IPS DF 19.7 (cell line): ENCODE measurements at regions not wholly inside any gene's neighbourhood (a gene's known extent, or its start where the extent isn't known, plus 50 kb on each side); places are given as distances from the start of the nearest gene placed in this dataset.
"Not testable (repeated sequence)": the region's sequence is repeated elsewhere in the genome, so short reads cannot be mapped to it uniquely, and the experiment has no call there.

Source experiments
- DNase-seq: peaks from one replicate; pipeline ENCODE4 v3.0.0-alpha.2; 2013; ENCODE audit warnings: low read depth, low spot score

DNA sequence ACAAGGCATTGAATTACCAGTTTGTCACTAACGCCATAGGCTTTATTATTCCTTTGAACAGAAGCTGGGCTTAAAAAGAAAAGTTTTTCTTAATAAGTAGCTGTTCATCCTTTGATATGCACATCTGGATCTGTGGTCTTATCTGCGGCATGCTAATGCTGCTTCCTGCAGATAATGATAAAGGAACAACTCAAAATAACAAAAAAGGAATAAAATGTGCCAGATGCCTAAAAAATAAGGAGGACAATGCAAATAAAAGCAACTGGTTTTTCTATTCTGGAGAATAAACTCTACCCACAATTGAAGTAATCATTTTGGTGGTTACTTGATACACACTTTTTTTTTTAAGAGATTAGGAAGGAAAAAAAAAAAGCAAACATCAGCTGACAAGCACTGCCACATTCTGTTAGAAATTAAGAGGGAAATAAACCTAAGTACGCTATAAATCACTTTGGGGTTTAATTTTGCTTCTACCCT is 156.8 kb upstream of the SALL4 start:
- no peak for DNase-seq

DNA sequence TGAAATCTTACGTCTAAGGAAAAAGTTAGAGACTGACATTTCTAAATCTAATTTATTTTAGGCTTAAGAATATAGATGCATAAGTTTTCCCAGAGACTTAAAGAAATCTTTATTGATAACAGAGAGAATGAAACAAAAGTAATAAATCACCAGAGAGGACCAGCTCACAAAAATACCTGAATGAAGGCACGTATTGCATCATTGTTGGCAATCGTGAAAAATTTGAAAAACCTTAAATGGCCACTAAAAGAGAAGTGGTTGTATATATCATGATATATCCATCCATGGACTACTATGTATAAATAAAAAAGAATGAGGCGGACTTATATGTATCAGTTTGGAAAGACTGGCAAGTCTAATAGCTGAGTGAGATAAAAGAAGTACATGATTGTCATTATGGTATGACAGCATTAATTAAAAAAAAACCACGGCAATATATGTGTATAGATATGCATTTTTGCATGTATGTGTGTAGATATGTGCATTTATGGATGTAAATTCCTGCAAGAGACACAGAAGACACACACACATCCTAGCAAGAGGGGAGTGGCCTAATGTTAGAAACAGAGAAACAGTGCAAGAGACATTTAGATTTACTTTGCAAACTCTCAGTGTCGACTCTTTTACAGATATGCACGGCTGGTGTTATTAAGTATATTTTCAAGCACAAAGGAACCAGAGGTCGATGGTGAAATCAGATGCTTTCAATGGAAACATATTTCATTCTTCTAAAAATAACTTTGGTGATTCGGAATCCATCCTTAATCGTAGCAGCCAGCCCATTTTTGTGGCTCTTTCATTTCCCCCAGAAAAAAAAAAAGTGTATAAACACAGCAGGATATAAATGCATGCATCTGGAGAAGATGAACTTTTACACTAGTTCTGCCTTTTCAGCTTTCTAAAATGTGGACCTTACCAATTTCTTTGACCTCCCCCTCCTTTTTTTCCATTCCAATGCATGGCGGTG is 156.1 kb upstream of the SALL4 start:
- DNase-seq: no peak

DNA sequence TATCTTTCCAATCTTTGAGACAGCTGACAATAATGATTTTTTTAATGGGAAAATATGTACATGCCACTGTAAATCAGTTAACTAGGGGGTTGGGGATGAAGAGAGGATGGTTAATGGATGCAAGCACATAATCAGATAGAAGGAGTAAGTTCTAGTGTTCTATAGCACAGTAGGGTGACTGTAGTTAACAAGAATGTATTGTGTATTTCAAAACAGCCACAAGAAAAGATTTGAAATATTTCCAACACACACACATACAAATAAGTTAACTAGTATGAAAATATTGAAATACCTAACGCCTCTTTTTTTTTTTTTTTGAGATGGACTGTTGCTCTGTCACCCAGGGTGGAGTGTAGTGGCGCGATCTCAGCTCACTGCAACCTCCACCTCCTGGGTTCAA is 153.4 kb upstream of the SALL4 start:
- DNase-seq: no peak

DNA sequence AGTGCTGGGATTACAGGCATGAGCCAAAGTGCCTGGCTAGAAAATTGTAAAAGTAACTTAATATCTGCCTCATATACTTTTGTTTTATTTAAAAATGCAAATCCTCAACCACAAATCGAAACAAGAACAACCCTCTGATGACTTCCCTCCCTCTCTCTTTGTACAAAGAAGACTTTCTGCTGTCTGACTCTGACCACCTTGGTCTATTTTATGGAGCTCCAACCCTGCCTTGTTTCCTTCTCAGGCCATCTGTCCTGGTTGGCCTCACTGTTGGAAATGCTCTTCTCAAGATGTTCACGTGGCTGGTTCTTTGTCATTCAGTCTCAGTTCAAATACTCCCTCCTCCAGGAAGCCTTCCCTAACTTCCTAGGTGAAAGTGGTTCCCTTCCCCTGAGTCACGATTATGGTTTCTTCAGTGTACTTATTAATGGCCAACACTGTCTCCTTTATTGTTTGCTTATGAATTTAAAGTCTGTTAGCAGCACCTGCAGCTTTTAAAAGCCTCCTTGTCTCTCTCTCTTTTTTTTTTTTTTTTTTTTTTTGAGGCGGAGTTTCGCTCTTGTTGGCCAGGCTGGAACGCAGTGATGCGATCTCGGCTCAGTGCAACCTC is 151.5 kb upstream of the SALL4 start:
- no peak for DNase-seq

DNA sequence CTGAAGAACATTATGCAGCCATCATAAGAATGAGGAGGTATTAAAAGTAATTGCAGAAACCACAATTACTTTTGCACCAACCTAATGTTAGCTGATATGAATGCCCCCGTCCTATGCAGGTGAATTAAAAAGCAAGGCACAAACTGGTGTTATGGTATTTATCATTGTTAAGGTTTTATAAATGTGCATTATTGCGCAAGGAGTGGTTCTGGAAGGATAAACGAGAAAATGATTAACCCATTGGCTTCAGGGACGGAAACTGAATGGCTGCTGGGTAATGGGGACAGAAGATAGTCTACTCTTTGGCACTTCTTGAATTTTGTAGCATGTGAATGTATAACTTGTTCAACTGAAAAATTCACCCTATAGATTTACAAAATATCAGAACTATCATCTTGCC is 148.6 kb upstream of the SALL4 start:
- DNase-seq: no peak

DNA sequence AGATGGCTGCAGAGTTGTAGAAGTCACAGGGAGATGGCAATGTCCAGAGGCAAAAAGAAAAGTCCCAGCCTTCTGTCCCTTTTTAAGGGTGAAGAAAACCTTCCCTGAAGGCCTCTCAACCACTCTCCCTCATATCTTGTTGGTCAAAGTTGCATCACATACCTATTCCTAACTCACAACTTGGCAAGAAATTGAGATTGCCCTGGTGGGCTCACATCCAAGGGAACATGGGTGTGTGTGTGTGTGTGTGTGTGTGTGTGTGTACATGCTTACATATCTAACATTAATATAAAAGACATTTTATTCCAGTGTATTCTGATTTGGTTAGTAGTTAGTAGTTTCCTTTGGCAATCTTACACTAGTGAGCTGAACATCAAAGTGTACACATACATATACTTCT is 144.3 kb upstream of the SALL4 start:
- DNase-seq: no peak

DNA sequence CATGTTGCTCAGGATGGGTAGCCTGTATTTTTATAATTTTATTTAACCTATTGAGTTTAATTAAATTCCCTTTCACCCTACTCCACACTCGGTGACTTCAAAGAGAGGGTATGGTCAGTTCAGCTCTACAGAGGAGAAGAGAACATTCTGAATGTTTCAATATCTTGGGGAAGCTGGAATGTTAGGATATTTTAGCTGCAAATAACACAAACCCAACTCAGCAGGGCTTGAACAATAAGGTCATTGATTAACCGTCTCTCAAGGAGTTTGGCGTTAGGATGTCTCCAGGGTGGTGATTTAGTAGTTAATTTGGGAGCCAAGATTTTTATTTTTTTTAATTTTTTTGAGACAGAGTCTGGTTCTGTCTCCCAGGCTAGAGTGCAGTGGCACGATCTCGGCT is 143.6 kb upstream of the SALL4 start:
- DNase-seq: no peak

DNA sequence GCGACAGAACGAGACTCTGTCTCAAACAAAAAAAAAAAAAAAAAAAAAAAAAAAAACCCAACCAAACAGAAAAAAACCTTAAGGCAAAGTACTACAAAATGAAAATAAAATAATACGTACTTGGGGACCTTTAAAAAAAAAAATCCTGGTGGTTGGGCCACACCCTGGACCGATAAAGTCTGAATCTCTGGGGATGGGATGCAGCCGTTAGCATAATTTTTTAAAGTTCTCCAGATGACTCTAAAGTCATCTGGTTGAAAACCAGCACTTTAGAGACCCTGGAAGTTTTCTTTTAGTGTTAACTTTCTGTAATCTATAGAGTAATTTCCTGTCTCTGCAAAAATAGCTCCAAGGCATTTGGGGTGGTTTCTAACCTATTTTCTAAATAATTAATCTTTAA is 142.9 kb upstream of the SALL4 start:
- no peak for DNase-seq

DNA sequence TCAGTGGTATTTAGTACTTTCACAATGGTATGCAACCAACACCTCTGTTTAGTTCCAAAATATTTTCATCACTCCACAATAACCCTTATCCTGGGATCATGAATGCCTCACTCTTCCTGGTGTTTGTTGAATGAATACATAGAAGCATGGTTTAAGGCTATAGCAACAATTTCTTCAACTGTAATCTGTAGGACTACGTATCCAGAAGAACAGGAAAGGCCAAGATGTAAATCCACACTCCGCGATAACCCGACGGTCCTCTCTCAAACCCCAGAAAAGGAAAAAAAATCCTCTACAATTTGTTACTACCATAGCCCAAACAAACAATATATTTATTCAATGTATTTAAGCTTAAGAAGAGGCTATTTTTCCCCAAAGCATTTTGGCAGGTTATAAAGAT is 141.4 kb upstream of the SALL4 start:
- DNase-seq: no peak

DNA sequence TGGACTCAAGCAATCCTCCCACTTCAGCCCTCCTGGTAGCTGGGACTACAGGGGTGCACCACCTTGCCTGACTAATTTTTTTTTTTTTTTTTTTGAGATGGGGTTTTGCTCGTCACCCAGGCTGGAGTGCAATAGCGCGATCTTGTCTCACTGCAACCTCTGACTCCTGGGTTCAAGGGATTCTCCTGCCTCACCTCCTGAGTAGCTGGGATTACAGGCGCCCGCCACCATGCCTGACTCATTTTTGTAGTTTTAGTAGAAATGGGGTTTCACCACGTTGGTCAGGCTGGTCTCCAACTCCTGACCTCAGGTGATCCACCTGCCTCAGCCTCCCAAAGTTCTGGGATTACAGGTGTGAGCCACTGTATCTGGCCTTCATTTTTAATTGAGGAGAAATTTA is 141.0 kb upstream of the SALL4 start:
- DNase-seq: not testable (repeated sequence)

DNA sequence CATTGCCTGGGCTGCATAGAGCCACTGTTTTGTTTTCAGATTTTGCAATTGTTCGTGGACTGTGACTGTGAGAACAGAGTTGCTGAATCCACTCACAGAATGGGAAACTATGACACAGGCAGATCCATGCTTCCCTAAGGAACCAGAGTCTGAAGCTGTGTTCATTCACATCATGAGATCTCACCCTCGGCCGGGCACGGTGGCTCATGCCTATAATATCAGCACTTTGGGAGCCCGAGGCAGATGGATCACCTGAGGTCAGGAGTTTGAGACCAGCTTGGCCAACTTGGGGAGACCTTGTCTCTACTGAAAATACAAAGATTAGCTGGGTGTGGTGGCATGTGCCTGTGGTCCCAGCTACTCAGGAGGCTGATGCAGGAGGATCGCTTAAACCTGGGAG is 139.2 kb upstream of the SALL4 start:
- DNase-seq: no peak

DNA sequence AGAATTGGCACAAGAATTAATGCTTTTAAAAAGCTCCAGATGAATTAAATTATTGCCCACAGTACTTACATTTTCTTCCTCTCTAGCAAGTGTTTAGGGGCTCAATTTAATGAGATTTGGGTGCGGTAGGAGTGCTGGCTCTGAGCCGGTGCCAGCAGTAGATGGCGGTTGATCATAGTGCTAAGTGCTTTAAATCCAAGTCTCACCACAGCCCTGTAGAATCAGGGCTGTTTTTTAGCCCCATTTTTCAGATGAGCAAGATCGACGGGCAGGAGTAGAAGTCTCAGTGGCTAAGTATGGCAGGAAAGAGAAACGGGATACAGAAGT is 136.9 kb upstream of the SALL4 start:
- DNase-seq: no peak

DNA sequence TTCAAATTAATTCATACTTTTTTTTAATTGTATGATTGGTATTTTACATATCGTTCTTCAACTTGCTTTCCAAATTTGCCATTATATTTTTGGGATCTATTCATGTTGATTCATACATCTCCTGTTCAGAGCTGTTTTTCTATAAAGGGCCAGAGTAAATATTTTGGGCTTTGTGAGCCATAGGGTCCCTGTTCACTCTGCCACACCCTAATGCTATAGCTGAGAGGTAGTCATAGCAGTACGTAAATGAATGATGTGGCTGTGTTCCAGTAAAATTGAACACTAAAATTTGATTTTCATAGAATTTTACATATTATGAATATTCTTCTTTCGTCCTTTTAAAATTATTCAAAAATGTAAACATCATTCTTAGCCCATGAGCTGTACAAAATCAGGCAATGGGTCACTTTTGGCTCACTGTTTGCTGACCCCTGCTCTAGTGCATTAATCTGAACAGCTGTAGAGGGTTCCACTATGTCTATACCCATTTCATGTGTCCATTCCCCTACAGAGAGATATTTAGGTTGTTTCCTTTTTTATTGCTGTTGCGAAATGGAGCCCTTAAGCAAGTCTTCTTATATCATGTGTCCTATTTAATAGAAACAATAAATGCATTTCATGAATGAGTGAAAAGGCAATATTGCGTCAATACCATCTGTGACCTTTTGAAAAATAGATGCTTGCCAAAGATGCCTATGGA is 136.4 kb upstream of the SALL4 start:
- no peak for DNase-seq

DNA sequence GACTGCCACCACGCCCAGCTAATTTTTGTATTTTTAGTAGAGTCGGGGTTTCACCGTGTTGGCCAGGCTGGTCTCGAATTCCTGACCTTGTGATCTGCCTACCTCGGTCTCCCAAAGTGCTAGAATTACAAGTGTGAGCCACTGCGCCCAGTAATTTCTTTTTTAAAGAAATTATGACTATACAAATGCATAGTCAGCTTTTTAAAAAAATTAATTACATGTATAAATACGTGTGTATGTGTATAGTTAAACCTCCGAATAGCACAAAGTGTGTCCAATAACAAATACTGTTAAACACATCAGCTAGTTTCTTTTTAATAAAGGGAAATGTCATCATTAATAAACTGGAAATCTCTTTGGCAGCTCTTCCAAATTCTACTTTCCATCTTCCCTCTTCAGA is 135.5 kb upstream of the SALL4 start:
- no peak for DNase-seq

DNA sequence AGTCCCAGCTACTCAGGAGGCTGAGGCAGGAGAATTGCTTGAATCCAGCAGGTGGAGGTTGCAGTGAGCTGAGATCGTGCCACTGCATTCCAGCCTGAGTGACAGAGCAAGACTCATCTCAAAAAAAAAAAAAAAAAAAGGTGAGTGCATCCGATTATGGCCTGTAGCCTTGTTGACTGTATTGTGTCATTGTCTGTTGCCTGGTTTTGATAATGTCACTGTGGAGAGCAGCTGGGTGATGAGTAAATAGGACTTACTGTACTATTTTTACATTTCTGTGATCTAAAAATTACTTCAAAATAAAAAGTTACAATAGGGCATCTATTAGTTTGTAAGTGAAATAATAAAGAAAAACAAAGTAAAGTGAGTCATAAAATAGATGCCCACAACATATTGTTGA is 134.1 kb upstream of the SALL4 start:
- no peak for DNase-seq

DNA sequence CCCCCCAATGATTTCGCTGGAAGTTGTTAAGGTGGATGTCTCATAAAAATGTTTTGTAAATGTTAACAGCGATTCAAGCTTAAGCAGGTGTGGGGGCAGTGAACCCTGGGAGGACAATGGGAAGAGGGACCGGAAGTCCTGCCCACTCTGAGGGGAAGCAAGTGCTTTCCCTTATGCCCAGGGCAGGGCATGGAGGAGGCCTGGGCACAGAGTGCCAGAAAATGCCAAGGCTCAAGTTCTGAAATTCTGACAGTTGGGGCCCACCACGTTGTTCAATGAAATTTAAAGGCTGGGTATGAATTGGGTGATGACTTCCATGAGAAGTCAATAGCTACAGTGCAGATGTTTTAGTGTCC is 132.7 kb upstream of the SALL4 start:
- DNase-seq: no peak

DNA sequence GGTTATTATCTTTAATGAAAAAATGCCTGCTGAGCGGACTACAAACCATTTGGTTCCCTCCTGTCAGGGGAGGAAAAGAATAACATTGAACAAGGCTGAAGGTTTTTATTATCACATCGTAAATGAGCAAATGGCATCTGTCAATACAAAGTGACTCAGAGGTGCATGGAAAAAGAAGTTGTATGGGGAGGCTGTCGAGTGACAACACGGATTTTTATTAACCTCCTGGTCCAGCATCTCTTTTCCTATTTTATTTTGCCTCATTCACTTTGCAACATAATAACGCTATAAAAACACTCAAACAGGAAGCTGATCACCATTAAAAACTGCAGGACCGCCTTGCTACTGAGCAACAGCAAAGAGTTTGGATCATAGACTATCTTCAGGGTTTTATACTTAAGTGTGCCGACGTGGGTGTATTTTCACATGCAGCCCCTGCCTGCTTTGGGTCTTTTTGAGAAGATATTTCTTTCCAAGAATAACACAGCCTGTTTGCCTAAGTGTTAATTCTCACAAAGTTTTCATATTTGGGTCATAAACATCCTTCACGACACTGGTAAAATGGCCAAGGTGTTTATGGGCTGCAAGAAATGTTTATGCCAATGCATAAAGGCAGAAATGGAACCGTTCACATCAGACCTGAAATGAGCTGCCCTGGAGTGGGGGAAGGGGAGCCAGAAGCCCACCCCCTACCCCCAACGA is 132.1 kb upstream of the SALL4 start:
- no peak for DNase-seq

DNA sequence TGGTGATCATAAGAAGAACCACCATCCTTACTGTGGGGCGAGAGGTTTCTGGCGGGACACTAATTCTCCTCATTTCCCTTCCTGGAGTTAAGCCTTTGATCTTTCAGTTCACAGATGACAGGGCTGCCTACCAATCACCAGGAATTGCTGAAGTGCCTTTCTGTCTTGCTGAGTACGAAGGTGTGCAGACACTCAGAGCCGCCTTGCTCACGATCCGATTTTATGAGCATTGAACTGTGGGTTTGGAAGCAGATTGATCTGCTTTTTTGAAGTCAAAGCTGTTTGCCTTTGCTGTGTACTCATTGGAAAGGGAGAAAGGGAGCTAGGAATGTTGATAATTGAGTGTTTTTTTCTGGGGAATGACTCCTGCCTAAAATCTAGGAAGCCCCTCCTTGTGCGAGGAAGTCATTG is 129.1 kb upstream of the SALL4 start:
- DNase-seq: no peak

DNA sequence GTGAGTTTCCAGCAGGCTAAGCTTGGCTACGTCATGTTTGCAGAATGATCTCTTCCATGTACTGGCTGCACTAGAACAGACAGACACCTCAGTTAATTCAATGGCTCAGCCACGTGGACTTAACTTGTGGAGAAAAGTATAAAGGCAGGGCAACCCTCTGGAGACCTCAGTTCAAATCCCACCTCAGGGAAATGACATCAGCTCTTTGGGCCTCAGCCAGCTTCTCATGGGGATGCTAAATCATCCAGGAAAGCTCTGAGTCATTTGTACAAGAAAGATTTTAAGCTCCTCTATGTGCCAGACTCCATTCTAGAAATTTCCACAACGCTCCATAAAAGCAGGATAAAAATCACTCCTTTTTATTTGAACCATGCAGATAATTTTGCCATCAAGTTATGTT is 128.5 kb upstream of the SALL4 start:
- DNase-seq: no peak

DNA sequence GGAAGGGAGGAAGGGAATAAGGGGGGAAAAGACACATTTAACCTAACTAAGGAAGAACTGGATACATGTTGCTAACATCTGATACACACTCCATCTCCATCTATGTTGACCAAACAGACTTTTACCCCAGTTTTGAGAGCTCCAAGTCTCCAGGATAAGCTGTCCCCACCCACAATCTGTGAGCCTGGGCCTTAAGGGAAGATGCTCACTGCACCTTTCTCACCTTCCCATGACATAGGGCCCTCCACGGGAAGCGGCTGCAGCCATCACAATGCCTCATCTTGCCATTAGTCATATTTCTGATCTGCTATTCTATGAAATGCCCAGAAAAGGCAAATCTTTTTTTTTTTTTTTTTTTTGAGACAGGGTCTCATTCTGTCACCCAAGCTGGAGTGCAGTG is 126.6 kb upstream of the SALL4 start:
- DNase-seq: no peak

DNA sequence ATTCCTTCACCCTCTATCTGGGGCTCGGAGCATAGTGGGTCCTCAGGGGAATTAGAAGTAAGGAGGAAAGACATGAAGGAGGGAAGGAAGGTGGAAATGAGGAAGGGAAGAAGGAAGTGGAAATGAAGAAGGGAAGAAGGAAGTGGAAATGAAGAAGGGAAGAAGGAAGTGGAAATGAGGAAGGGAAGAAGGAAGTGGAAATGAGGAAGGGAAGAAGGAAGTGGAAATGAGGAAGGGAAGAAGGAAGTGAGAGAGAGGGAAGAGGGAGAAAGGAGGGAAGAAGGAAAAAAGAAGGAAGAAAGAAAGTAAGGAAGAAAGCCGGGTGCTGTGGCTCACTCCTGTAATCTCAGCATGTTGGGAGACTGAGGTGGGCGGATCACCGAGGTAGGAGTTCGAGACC is 125.6 kb upstream of the SALL4 start:
- DNase-seq: not testable (repeated sequence)

DNA sequence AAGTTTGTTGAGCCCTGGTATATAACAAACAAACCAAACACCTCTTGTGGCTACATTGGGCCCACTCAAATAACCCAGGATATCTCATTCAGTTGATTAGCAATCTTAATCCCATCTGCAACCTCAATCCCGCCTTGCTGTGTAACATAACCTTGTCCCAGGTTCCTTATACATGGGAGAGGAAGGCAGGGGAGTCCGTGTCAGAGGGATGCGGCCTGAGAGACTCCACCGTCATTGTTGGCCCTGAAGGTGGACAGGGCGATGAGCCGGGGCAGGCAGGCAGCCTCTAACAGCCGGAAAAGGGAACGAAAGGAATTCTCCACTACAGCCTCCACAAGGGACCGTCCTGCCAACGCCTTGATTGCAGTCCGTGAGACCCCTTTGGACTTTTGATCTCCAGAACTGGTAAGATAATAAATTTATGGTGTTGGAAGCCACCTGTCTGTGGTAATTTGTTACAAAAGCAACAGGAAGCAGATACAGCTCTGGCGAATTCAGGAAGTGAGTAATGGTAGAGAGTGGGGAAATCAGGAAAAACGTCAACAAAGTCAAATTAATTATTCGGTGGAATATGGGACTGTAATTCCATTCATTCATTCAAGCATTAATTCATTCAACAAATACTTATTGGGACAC is 124.5 kb upstream of the SALL4 start:
- no peak for DNase-seq
